ENCODE measurements at regions not wholly inside any gene's neighbourhood (a gene's known extent, or its start where the extent isn't known, plus 50 kb on each side); places are given as distances from the start of the nearest gene placed in this dataset.

DNA sequence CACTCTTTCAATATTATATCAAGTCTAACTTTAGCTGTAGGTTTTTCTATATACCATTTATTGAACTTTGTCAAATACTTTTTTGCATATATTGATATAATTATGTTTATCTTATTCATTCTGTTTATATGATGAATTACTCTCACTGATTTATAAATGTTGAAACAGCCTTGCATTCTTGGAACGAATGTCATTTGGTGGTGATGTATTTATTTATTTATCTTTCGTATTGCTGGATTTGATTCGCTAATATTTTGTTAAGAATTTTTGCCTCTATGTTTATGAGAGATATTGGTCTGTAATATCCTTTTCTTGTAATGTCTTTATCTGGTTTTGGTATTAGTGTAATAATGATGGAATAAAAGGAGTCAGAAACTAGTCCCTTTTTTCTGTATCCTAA lies 563.9 kb downstream of the ANXA1 start:
- TF ChIP-seq, protein P1, sequence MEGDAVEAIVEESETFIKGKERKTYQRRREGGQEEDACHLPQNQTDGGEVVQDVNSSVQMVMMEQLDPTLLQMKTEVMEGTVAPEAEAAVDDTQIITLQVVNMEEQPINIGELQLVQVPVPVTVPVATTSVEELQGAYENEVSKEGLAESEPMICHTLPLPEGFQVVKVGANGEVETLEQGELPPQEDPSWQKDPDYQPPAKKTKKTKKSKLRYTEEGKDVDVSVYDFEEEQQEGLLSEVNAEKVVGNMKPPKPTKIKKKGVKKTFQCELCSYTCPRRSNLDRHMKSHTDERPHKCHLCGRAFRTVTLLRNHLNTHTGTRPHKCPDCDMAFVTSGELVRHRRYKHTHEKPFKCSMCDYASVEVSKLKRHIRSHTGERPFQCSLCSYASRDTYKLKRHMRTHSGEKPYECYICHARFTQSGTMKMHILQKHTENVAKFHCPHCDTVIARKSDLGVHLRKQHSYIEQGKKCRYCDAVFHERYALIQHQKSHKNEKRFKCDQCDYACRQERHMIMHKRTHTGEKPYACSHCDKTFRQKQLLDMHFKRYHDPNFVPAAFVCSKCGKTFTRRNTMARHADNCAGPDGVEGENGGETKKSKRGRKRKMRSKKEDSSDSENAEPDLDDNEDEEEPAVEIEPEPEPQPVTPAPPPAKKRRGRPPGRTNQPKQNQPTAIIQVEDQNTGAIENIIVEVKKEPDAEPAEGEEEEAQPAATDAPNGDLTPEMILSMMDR (IDR thresholded peaks at IDR 0.05) = no peak
- TF ChIP-seq POLR2A (IDR thresholded peaks at IDR 0.05) = no peak
- H3K27ac ChIP-seq = no peak overlapping the region
- no peak overlapping the region for H3K4me3 ChIP-seq
- WGBS, 2 donors = 71 to 87% methylated on average over 3 of the region's 3 CpGs
- H3K36me3 ChIP-seq = no peaks in the 10 kb centered on the region
- intact Hi-C loops (cut with DNase I) = no loop called here
- H3K27me3 ChIP-seq = no peaks in the 10 kb centered on the region
- no peaks in the 10 kb centered on the region for H3K4me1 ChIP-seq
- no peak for DNase-seq
- H3K9me3 ChIP-seq = no peaks in the 10 kb centered on the region

DNA sequence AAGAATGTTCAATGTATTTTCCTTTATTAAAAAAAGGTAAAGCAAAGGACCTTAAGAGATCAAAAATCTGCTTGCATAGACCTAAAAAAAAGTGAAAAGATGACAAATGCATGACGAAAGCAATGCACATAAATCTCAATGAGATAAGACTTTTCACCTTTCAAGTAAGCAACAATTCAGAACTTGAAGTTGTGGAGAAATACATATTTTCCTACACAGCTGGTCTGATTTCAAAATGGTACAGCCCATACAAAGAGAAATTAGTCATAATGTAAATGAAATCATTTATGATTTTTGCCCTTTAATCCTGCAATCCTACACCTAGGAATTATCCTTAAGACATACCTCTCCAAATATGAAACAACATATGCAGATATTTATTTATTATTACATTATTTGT lies 568.0 kb downstream of the ANXA1 start:
- Histone ChIP-seq H3K27ac (no peak overlapping the region), H3K27me3 (no peaks in the 10 kb centered on the region), H3K4me3 (no peak overlapping the region), H3K9me3 (no peaks in the 10 kb centered on the region), H3K36me3 (no peaks in the 10 kb centered on the region), H3K4me1 (no peaks in the 10 kb centered on the region)
- DNase-seq = no peak
- intact Hi-C loops (cut with DNase I) = no loop called here
- TF ChIP-seq POLR2A (IDR thresholded peaks at IDR 0.05) = no peak
- TF ChIP-seq, protein P1 (IDR thresholded peaks at IDR 0.05) = no peak
- WGBS, 2 donors = 33 to 38% methylated on average over 1 of the region's 1 CpG

DNA sequence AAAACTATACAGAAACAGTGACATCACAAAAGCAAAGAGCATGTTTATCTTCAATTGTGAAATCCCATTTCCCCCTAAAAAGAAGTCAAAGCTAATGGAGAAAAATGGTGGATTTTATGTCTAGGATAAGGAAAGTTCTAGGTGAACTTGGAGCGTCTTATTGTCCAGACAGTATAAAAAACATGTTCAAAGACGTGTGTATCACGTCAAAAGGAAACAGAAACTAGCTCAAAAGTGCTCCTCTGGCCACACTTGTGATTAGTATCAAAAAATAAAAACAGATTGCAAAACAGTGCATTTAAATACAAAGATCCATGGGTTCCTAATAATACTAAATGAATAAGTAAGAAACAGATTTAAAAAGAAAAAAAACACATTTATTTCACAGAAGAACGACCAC lies 568.9 kb downstream of the ANXA1 start:
- H3K27me3 ChIP-seq = no peaks in the 10 kb centered on the region
- intact Hi-C loops (cut with DNase I) = no loop called here
- H3K4me3 ChIP-seq = no peak overlapping the region
- H3K9me3 ChIP-seq = no peaks in the 10 kb centered on the region
- H3K36me3 ChIP-seq = no peaks in the 10 kb centered on the region
- H3K27ac ChIP-seq = no peak overlapping the region
- no peak for DNase-seq
- no peaks in the 10 kb centered on the region for H3K4me1 ChIP-seq
- TF ChIP-seq, protein P1 (IDR thresholded peaks at IDR 0.05) = no peak
- no peak for TF ChIP-seq POLR2A (IDR thresholded peaks at IDR 0.05)
- 70 to 82% methylated on average over 4 of the region's 4 CpGs for WGBS, 2 donors

DNA sequence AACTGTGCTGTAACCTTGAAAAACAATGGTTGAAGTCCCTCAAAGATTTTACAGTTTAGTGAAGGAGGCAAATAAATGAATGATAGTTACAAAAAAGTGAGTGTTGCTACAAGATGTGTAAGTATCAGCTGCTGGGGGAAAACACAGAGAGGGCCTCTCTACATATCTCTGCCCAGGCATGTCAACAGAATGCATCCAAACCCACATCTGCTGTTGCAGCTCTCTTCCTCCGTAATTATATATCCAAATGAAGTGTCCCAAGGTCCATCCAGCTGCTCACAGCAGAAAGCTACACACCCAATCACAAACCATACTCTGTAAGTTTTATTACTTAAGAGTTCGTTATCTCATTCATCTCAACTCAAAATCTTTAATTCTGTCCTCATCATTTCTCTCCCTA lies 584.6 kb downstream of the ANXA1 start:
- 58 to 76% methylated on average over 2 of the region's 2 CpGs for WGBS, 2 donors
- no peak for DNase-seq
- Histone ChIP-seq H3K36me3 (no peaks in the 10 kb centered on the region), H3K4me3 (no peak overlapping the region), H3K27me3 (no peaks in the 10 kb centered on the region), H3K9me3 (no peaks in the 10 kb centered on the region), H3K4me1 (no peaks in the 10 kb centered on the region), H3K27ac (no peak overlapping the region)
- TF ChIP-seq, protein P1 (IDR thresholded peaks at IDR 0.05) = no peak
- TF ChIP-seq POLR2A (IDR thresholded peaks at IDR 0.05) = no peak
- intact Hi-C loops (cut with DNase I) = no loop called here

DNA sequence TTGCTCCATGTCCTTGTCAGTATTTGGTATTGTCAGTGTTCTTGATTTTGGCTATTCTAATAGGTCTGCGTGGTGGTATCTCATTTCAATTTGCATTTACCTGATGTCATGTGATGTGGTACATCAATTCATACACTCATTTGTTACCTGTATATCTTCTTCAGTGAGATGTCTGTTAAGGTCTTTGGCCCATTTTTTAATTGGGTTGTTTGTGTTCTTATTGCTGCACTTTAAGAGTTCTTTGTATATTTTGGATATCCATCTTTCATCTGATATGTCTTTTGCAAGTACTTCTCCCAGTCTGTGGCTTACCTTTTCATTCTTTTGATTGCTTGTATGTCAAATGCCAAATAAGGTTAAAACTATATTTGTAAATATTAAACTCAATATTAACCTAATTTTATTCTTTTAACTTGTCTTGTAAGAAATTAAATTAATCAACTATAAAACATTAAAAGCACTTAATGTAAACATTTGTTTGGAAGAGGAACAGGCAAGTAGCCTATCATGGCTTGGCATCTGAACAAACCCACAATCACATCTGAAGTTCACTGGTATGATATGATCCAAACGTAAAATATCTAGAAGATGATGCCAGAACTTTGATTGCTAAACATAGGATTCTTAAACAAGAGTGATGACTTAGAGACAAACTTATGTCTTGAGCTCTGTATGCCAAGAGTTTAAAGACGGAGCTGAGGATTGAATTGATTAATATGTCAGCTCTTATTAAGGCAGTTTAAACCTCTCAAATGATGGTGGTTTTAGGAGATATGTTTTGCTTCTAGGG lies 587.3 kb downstream of the ANXA1 start:
- intact Hi-C loops (cut with DNase I) = no loop called here

More for the DNA sequence above, 587.3 kb downstream of the ANXA1 start:
- WGBS, 2 donors = 52 to 64% methylated on average over 3 of the region's 3 CpGs
- no peak for DNase-seq
- Histone ChIP-seq H3K27me3 (no peaks in the 10 kb centered on the region), H3K4me1 (no peaks in the 10 kb centered on the region), H3K9me3 (no peaks in the 10 kb centered on the region), H3K27ac (no peak overlapping the region), H3K4me3 (no peak overlapping the region), H3K36me3 (no peaks in the 10 kb centered on the region)
- TF ChIP-seq, protein P1 (IDR thresholded peaks at IDR 0.05) = no peak
- TF ChIP-seq POLR2A (IDR thresholded peaks at IDR 0.05) = no peak
